SK-N-SH (cell line): ENCODE measurements at regions not wholly inside any gene's neighbourhood (a gene's known extent, or its start where the extent isn't known, plus 50 kb on each side); places are given as distances from the start of the nearest gene placed in this dataset.

Experiments
- CTCF ChIA-PET: fragments of 300-600, 350-600 bp; formaldehyde crosslinking; extraction: SDS; loops from one replicate; lab custom pipeline; 2021; lab: Yijun Ruan, JAX
- POLR2A ChIA-PET: fragments of 350-600 bp; sonication (Branson Sonifier 250); formaldehyde crosslinking; extraction: SDS; loops from one replicate; lab custom pipeline; 2020; ENCODE audit warnings: antibody characterized with exemption, inconsistent platforms; lab: Yijun Ruan, JAX
- DNase-seq: peaks from one replicate; pipeline ENCODE4 v3.0.0; 2012
- H2AFZ ChIP-seq: fragments of 200-600 bp; sonication (generic); 2 replicates; pipeline ENCODE4 v1.8.1; 2016; ENCODE audit warnings: antibody characterized with exemption, mild to moderate bottlenecking, low read depth
- H3F3A ChIP-seq: fragments of 200-600 bp; sonication (generic); replicated peaks from 2 replicates; pipeline ENCODE3; 2016; ENCODE audit warnings: antibody characterized with exemption, mild to moderate bottlenecking; ENCODE audit not compliant: insufficient read depth
- H3K27ac ChIP-seq, 2 experiments: fragments of 200-500 bp in 1 of 2; fragments of 200-600 bp in 1 of 2; sonication (Bioruptor generic) in 1 of 2; sonication (generic), shearing (Covaris generic) in 1 of 2; 2 replicates each; pipeline versions ENCODE4 v1.5.1 to v1.6.1; 2014 to 2016; ENCODE audit warnings: low read depth in 2 of 2, inconsistent platforms in 1 of 2, low read length in 1 of 2, mild to moderate bottlenecking in 1 of 2, mixed read lengths in 1 of 2
- H3K27me3 ChIP-seq: fragments of 200-600 bp; sonication (generic), shearing (Covaris generic); 2 replicates; pipeline ENCODE4 v1.6.1; 2016; ENCODE audit warnings: mixed run types; ENCODE audit not compliant: insufficient read depth
- H3K36me3 ChIP-seq, 2 experiments: fragments of 200-500 bp in 1 of 2; fragments of 200-600 bp in 1 of 2; sonication (Bioruptor generic) in 1 of 2; sonication (generic) in 1 of 2; replicated peaks in 1 of 2; 2 replicates each; pipeline versions ENCODE3 to v1.5.1; 2014 to 2016; ENCODE audit warnings: low read length in 1 of 2, mild to moderate bottlenecking in 1 of 2; ENCODE audit not compliant: insufficient read depth in 2 of 2, control insufficient read depth in 1 of 2
- H3K4me1 ChIP-seq, 2 experiments: fragments of 200-500 bp in 1 of 2; fragments of 200-600 bp in 1 of 2; sonication (Bioruptor generic) in 1 of 2; sonication (generic), shearing (Covaris generic) in 1 of 2; 2 replicates each; pipeline versions ENCODE4 v1.5.1 to v1.6.1; 2014 to 2016; ENCODE audit warnings: low read depth in 1 of 2, low read length in 1 of 2, mixed run types in 1 of 2; ENCODE audit not compliant: insufficient read depth in 2 of 2, control insufficient read depth in 1 of 2
- H3K4me2 ChIP-seq: fragments of 200-600 bp; sonication (generic), shearing (Covaris generic); 2 replicates; pipeline ENCODE4 v1.6.1; 2017; ENCODE audit warnings: mixed run types
- H3K4me3 ChIP-seq, 2 experiments: fragments of 200-500 bp in 1 of 2; fragments of 200-600 bp in 1 of 2; sonication (Bioruptor generic) in 1 of 2; sonication (generic), shearing (Covaris generic) in 1 of 2; 2 replicates each; pipeline versions ENCODE4 v1.5.1 to v1.8.1; 2014 to 2016; ENCODE audit warnings: low read depth in 2 of 2, inconsistent platforms in 1 of 2, low read length in 1 of 2, mild to moderate bottlenecking in 1 of 2, mixed read lengths in 1 of 2, moderate library complexity in 1 of 2
- H3K79me2 ChIP-seq: fragments of 200-600 bp; sonication (generic); 2 replicates; pipeline ENCODE4 v1.8.1; 2017; ENCODE audit warnings: mild to moderate bottlenecking; ENCODE audit not compliant: insufficient read depth
- H3K9ac ChIP-seq: fragments of 200-600 bp; sonication (generic); 2 replicates; pipeline ENCODE4 v1.6.1; 2017; ENCODE audit warnings: mixed run types
- H3K9me2 ChIP-seq: fragments of 200-600 bp; sonication (generic); 2 replicates; pipeline ENCODE4 v1.6.1; 2017; ENCODE audit warnings: mixed run types
- H3K9me3 ChIP-seq: fragments of 200-600 bp; sonication (generic); 2 replicates; pipeline ENCODE4 v1.6.1; 2017; ENCODE audit warnings: mixed run types, mild to moderate bottlenecking, moderate library complexity
- H4K20me1 ChIP-seq: fragments of 200-600 bp; sonication (generic); 2 replicates; pipeline ENCODE4 v1.6.1; 2017; ENCODE audit warnings: mild to moderate bottlenecking, mixed run types; ENCODE audit not compliant: insufficient read depth
- CHD2 ChIP-seq: fragments of 150-350 bp; IDR thresholded peaks from 2 replicates; pipeline ENCODE4 v1.6.1; 2018; ENCODE audit warnings: low read length; ENCODE audit not compliant: partially characterized antibody
- ELF1 ChIP-seq: IDR thresholded peaks from 2 replicates; pipeline ENCODE4 v1.4.0; 2012
- EZH2phosphoT487 ChIP-seq: fragments of 200-600 bp; sonication (generic); IDR thresholded peaks from 2 replicates; pipeline ENCODE4 v1.6.1; 2017; ENCODE audit warnings: low read depth, mixed run types, mild to moderate bottlenecking, antibody characterized with exemption, moderate library complexity, borderline replicate concordance
- FOSL2 ChIP-seq: IDR thresholded peaks from 2 replicates; pipeline ENCODE4 v1.4.0; 2012; ENCODE audit warnings: low read depth, mild to moderate bottlenecking, moderate library complexity, borderline replicate concordance
- FOXJ3 ChIP-seq: sonication (generic); formaldehyde crosslinking; IDR thresholded peaks from 2 replicates; pipeline ENCODE4 v1.5.1; 2020; ENCODE audit warnings: mild to moderate bottlenecking, missing genetic modification reagents
- FOXM1 ChIP-seq: IDR thresholded peaks from 2 replicates; pipeline ENCODE4 v1.4.0; 2012; ENCODE audit warnings: low read depth, mild to moderate bottlenecking
- GABPA ChIP-seq: IDR thresholded peaks from 2 replicates; pipeline ENCODE4 v1.4.0; 2012; ENCODE audit warnings: low read depth, mild to moderate bottlenecking
- GATA2 ChIP-seq: sonication (generic); formaldehyde crosslinking; IDR thresholded peaks from 2 replicates; pipeline ENCODE4 v1.5.0; 2020; ENCODE audit warnings: mild to moderate bottlenecking, missing genetic modification reagents
- JUND ChIP-seq: IDR thresholded peaks from 2 replicates; pipeline ENCODE4 v1.4.0; 2012
- MXI1 ChIP-seq: IDR thresholded peaks from 2 replicates; pipeline ENCODE4 v1.6.1; 2012; ENCODE audit warnings: mild to moderate bottlenecking, low read depth, low read length, improper control_type of control experiment
- NFIC ChIP-seq: IDR thresholded peaks from 2 replicates; pipeline ENCODE4 v1.4.0; 2012; ENCODE audit warnings: borderline replicate concordance
- RAD21 ChIP-seq: IDR thresholded peaks from 2 replicates; pipeline ENCODE4 v1.6.1; 2012; ENCODE audit warnings: mild to moderate bottlenecking, low read length
- RCOR1 ChIP-seq: fragments of 150-350 bp; IDR thresholded peaks from 2 replicates; pipeline ENCODE4 v1.6.1; 2017; ENCODE audit warnings: antibody characterized with exemption, low read length
- RFX5 ChIP-seq: IDR thresholded peaks from 2 replicates; pipeline ENCODE4 v1.6.1; 2012; ENCODE audit warnings: mild to moderate bottlenecking, improper control_type of control experiment, low read length
- SIN3A ChIP-seq: IDR thresholded peaks from 2 replicates; pipeline ENCODE4 v1.6.1; 2012; ENCODE audit warnings: low read depth, mild to moderate bottlenecking, low read length, moderate library complexity, borderline replicate concordance
- SMC3 ChIP-seq: IDR thresholded peaks from 2 replicates; pipeline ENCODE4 v1.6.1; 2012; ENCODE audit warnings: low read depth, low read length, improper control_type of control experiment
- TCF12 ChIP-seq: IDR thresholded peaks from 2 replicates; pipeline ENCODE4 v1.4.0; 2012
- YY1 ChIP-seq: IDR thresholded peaks from 2 replicates; pipeline ENCODE4 v1.4.0; 2012; ENCODE audit warnings: low read depth, mild to moderate bottlenecking
- WGBS: methylation state at CpG from one replicate; pipeline ENCODE4 v1.1.6; 2017; ENCODE audit warnings: low lambda C conversion rate; 5-methylcytosine and 5-hydroxymethylcytosine counted together
- TF ChIP-seq, protein P1 (sequence below): IDR thresholded peaks from 2 replicates; pipeline ENCODE4 v1.4.0; 2012; ENCODE audit warnings: low read depth, borderline replicate concordance
- TF ChIP-seq, protein P2 (sequence below): IDR thresholded peaks from 2 replicates; pipeline ENCODE4; 2012
- TF ChIP-seq, protein P3 (sequence below): fragments of 200-600 bp; sonication (generic); IDR thresholded peaks from 2 replicates; pipeline ENCODE4 v1.6.1; 2017; ENCODE audit warnings: antibody characterized with exemption, mild to moderate bottlenecking, moderate library complexity

DNA sequence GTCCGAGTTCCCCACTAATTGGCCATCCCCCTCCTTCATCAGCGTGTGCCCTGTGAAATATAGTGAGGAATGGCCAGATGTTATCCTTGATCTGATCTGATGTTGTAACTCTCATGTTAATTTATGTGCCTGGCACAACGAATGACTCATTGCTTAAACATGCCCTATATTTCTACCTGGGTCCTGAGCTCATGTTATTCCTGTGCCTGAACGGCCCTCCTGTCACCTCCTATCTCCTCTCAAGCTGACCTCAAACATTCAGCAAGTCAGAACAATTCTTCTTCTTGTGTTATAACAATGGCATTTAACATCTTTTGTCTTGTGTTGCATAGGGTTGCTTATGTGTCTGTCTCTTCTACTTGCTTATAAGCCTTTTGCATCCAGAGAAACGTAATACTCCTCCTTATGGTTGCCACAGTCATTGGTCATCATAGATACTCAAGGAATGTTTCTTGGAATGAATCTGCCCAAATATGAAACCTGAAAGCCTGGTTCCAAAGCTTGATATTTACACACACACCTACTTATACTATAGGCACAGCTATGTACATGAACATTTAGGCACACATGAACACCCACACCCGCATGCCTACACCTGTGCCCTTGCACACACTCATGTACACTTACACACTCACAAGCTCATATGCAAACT is 80.2 kb upstream of the PHLPP1 start (continued):
- no peak for TF ChIP-seq EZH2phosphoT487
- TF ChIP-seq, protein P1, sequence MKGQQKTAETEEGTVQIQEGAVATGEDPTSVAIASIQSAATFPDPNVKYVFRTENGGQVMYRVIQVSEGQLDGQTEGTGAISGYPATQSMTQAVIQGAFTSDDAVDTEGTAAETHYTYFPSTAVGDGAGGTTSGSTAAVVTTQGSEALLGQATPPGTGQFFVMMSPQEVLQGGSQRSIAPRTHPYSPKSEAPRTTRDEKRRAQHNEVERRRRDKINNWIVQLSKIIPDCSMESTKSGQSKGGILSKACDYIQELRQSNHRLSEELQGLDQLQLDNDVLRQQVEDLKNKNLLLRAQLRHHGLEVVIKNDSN: no peak

DNA sequence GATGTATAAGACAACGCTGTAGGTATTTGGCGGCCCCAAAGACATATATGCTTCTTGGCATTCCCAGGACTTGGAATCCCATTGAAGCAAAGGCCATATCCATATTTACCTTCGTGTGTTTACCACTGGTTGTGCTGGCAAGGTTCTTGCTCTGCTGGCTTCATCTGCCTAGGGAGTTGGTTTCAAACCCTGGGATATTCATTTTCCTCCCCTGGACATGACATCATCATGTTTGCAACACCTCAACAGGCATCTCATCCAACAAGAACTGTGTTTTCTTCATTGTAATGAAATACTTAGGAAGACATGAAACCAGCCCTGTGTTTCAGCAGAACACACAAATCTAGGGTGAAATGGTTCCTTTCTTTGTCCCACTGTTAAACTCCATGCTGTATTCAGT is 77.9 kb upstream of the PHLPP1 start:
- Histone ChIP-seq H3F3A (no peaks in the 10 kb centered on the region), H3K4me2 (no peak overlapping the region), H3K9me3 (no peaks in the 10 kb centered on the region), H3K4me3 (no peak overlapping the region), H3K4me1 (no peaks in the 10 kb centered on the region), H3K79me2 (no peaks in the 10 kb centered on the region), H3K9ac (no peak overlapping the region), H3K36me3 (no peaks in the 10 kb centered on the region), H3K27me3 (no peaks in the 10 kb centered on the region), H3K27ac (no peak overlapping the region), H2AFZ (no peak overlapping the region), H3K9me2 (no peaks in the 10 kb centered on the region), H4K20me1 (no peaks in the 10 kb centered on the region)
- WGBS: 71% methylated on average over 3 of the region's 3 CpGs
- TF ChIP-seq EZH2phosphoT487 (no peak), ELF1 (no peak)
- CTCF ChIA-PET: interaction anchor here (0.7 to 1.0 kb wide), 2 partner anchors 51 to 53 kb away, joined by 3 to 4 read pairs; no protein-coding TSS in a partner anchor
- no peak for DNase-seq
- POLR2A ChIA-PET: no interaction called here

DNA sequence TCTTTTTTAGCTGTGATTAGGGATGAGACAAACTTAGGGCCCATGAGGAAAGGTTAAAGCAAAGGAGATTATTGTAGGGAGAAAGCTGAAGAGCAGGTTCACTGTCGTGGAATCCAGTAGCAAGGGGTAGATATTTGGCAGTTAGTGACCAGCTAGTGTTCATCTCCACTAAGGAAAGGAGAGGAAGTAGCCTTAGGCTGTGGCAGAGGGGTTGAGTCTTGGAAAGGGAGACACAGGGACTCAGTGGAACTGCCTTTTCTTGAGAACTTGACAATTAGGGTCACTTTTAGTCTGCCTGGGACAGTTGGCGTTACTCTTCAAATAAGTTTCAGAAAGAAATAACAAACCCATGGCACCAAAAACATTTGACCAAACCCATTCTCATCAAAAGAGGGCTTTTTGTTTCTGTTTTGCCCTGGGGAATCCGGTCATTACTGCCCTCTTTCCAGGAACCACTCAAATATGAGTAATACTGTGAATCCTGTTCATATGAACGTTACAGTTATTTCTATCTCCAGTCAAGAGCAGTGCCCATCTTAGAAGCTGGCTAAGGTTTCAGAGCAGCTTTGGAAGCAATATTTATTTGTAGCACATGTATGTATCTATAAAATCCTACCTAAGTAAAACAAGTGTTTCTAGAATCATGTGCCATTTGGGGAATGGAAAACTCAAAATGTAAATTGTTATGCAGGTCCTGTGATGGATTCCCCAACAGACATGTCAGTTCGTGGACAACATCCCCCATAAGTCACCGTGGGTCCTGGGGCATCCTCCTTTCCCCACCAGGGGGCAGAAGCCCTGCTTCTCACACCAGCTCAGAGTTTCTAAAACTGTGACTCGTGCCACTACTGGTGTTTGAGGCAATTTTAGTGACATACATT is 77.3 kb upstream of the PHLPP1 start:
- POLR2A ChIA-PET: no interaction called here
- WGBS: 36% methylated on average over 7 of the region's 7 CpGs
- TF ChIP-seq TCF12 (no peak), FOXM1 (no peak), GATA2 (CRISPR knock-in tag) (no peak), SMC3 (peak; percentile 33; the same call in 1 of the 2 replicates), SIN3A (no peak), RCOR1 (no peak), YY1 (no peak), RFX5 (no peak), FOSL2 (no peak), RAD21 (peak; percentile 21), ELF1 (no peak), JUND (no peak), MXI1 (no peak), CHD2 (no peak), GABPA (no peak), NFIC (no peak), FOXJ3 (CRISPR knock-in tag) (no peak)
- TF ChIP-seq, protein P2, sequence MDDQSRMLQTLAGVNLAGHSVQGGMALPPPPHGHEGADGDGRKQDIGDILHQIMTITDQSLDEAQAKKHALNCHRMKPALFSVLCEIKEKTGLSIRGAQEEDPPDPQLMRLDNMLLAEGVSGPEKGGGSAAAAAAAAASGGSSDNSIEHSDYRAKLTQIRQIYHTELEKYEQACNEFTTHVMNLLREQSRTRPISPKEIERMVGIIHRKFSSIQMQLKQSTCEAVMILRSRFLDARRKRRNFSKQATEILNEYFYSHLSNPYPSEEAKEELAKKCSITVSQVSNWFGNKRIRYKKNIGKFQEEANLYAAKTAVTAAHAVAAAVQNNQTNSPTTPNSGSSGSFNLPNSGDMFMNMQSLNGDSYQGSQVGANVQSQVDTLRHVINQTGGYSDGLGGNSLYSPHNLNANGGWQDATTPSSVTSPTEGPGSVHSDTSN: no peak
- TF ChIP-seq, protein P1: no peak
- TF ChIP-seq, protein P3, sequence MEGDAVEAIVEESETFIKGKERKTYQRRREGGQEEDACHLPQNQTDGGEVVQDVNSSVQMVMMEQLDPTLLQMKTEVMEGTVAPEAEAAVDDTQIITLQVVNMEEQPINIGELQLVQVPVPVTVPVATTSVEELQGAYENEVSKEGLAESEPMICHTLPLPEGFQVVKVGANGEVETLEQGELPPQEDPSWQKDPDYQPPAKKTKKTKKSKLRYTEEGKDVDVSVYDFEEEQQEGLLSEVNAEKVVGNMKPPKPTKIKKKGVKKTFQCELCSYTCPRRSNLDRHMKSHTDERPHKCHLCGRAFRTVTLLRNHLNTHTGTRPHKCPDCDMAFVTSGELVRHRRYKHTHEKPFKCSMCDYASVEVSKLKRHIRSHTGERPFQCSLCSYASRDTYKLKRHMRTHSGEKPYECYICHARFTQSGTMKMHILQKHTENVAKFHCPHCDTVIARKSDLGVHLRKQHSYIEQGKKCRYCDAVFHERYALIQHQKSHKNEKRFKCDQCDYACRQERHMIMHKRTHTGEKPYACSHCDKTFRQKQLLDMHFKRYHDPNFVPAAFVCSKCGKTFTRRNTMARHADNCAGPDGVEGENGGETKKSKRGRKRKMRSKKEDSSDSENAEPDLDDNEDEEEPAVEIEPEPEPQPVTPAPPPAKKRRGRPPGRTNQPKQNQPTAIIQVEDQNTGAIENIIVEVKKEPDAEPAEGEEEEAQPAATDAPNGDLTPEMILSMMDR: peak; percentile 52

More for the DNA sequence above, 77.3 kb upstream of the PHLPP1 start:
- CTCF ChIA-PET: interaction anchor here (0.7 to 2.0 kb wide), 5 partner anchors 15 to 345 kb away, joined by 3 to 4 read pairs (median 3); no protein-coding TSS in a partner anchor
- H3K9me3 ChIP-seq: no peaks in the 10 kb centered on the region
- no peaks in the 10 kb centered on the region for H3F3A ChIP-seq
- H3K4me2 ChIP-seq: no peak overlapping the region
- no peaks in the 10 kb centered on the region for H3K27me3 ChIP-seq
- no peak overlapping the region; a peak in 1 of 4 replicates for H3K4me3 ChIP-seq
- no peaks in the 10 kb centered on the region for H3K79me2 ChIP-seq
- H3K9ac ChIP-seq: no peak overlapping the region
- peak; percentile 34 for DNase-seq
- no peaks in the 10 kb centered on the region for H4K20me1 ChIP-seq
- no peak overlapping the region for H3K27ac ChIP-seq
- H3K36me3 ChIP-seq: no peaks in the 10 kb centered on the region
- H3K9me2 ChIP-seq: no peaks in the 10 kb centered on the region
- H2AFZ ChIP-seq: no peak overlapping the region
- H3K4me1 ChIP-seq: no peaks in the 10 kb centered on the region
